ENCODE measurements at regions not wholly inside any gene's neighbourhood (a gene's known extent, or its start where the extent isn't known, plus 50 kb on each side); places are given as distances from the start of the nearest gene placed in this dataset.
"Not testable (repeated sequence)": the region's sequence is repeated elsewhere in the genome, so short reads cannot be mapped to it uniquely, and the experiment has no call there.

GRCh38 chr6:131336596-131336995 is 201.3 kb downstream of the AKAP7 start:
- no peak for DNase-seq (ENCODE audit: low read depth in 1 of 2, low spot score in 1 of 2)

GRCh38 chr6:131346896-131347295 is 211.6 kb downstream of the AKAP7 start:
- DNase-seq (ENCODE audit: low read depth in 1 of 2, low spot score in 1 of 2): not testable (repeated sequence)

GRCh38 chr6:131348572-131348971 is 213.3 kb downstream of the AKAP7 start:
- no peak for DNase-seq (ENCODE audit: low read depth in 1 of 2, low spot score in 1 of 2)

GRCh38 chr6:131349199-131349598 is 213.9 kb downstream of the AKAP7 start:
- DNase-seq (ENCODE audit: low read depth in 1 of 2, low spot score in 1 of 2): no peak

GRCh38 chr6:131353106-131353505 is 217.8 kb downstream of the AKAP7 start:
- DNase-seq (ENCODE audit: low read depth in 1 of 2, low spot score in 1 of 2): no peak

- no peak for DNase-seq (ENCODE audit: low read depth in 1 of 2, low spot score in 1 of 2)
These were observed 218.6 kb downstream of the AKAP7 start for GRCh38 chr6:131353876-131354275.

- no peak for DNase-seq (ENCODE audit: low read depth in 1 of 2, low spot score in 1 of 2)
These were observed 218.7 kb upstream of the ARG1 start for GRCh38 chr6:131354356-131354755.

GRCh38 chr6:131356161-131356560 is 216.9 kb upstream of the ARG1 start:
- no peak for DNase-seq (ENCODE audit: low read depth in 1 of 2, low spot score in 1 of 2)

GRCh38 chr6:131357501-131357900 is 215.5 kb upstream of the ARG1 start:
- no peak for DNase-seq (ENCODE audit: low read depth in 1 of 2, low spot score in 1 of 2)

- DNase-seq (ENCODE audit: low read depth in 1 of 2, low spot score in 1 of 2): no peak
These were observed 211.0 kb upstream of the ARG1 start for GRCh38 chr6:131362070-131362469.

- no peak for DNase-seq (ENCODE audit: low read depth in 1 of 2, low spot score in 1 of 2)
These were observed 210.3 kb upstream of the ARG1 start for GRCh38 chr6:131362696-131363095.

- no peak for DNase-seq (ENCODE audit: low read depth in 1 of 2, low spot score in 1 of 2)
These were observed 208.8 kb upstream of the ARG1 start for GRCh38 chr6:131363947-131364834.

GRCh38 chr6:131366223-131366622 is 206.8 kb upstream of the ARG1 start:
- no peak for DNase-seq (ENCODE audit: low read depth in 1 of 2, low spot score in 1 of 2)

- no peak for DNase-seq (ENCODE audit: low read depth in 1 of 2, low spot score in 1 of 2)
These were observed 205.7 kb upstream of the ARG1 start for GRCh38 chr6:131367206-131367873.

GRCh38 chr6:131368198-131368911 is 204.7 kb upstream of the ARG1 start:
- DNase-seq (ENCODE audit: low read depth in 1 of 2, low spot score in 1 of 2): no peak

- no peak for DNase-seq (ENCODE audit: low read depth in 1 of 2, low spot score in 1 of 2)
These were observed 200.5 kb upstream of the ARG1 start for GRCh38 chr6:131372535-131372934.

- DNase-seq (ENCODE audit: low read depth in 1 of 2, low spot score in 1 of 2): no peak
These were observed 195.8 kb upstream of the ARG1 start for GRCh38 chr6:131377112-131377705.

GRCh38 chr6:131378874-131379273 is 194.2 kb upstream of the ARG1 start:
- DNase-seq (ENCODE audit: low read depth in 1 of 2, low spot score in 1 of 2): no peak

GRCh38 chr6:131379948-131380347 is 193.1 kb upstream of the ARG1 start:
- no peak for DNase-seq (ENCODE audit: low read depth in 1 of 2, low spot score in 1 of 2)

GRCh38 chr6:131381052-131381708 is 191.8 kb upstream of the ARG1 start:
- DNase-seq (ENCODE audit: low read depth in 1 of 2, low spot score in 1 of 2): no peak

- no peak for DNase-seq (ENCODE audit: low read depth in 1 of 2, low spot score in 1 of 2)
These were observed 191.3 kb upstream of the ARG1 start for GRCh38 chr6:131381709-131382093.

Measured in activated CD4-positive, alpha-beta T cell treated with anti-CD3 and anti-CD28 coated beads, Interleukin-2, amount 50 U/mL, for 24 hours (primary cell).